GM12891 (cell line): ENCODE measurements at regions not wholly inside any gene's neighbourhood (a gene's known extent, or its start where the extent isn't known, plus 50 kb on each side); places are given as distances from the start of the nearest gene placed in this dataset.

Experiments
- PAX5 ChIP-seq: IDR thresholded peaks from 2 replicates; pipeline ENCODE4 v1.6.1; 2011; ENCODE audit warnings: low read length, moderate library complexity, mild to moderate bottlenecking; ENCODE audit not compliant: insufficient read depth, severe bottlenecking
- POLR2A ChIP-seq: IDR thresholded peaks from 2 replicates; pipeline ENCODE4 v1.6.1; 2011; ENCODE audit warnings: low read depth, low read length, control low read depth
- POLR2AphosphoS5 ChIP-seq: IDR thresholded peaks from 2 replicates; pipeline ENCODE4 v1.6.1; 2011; ENCODE audit warnings: low read depth, low read length, control low read depth
- POU2F2 ChIP-seq: IDR thresholded peaks from 2 replicates; pipeline ENCODE4 v1.6.1; 2011; ENCODE audit warnings: low read depth, mild to moderate bottlenecking, control low read depth, low read length, moderate library complexity
- TAF1 ChIP-seq: IDR thresholded peaks from 2 replicates; pipeline ENCODE4 v1.6.1; 2011; ENCODE audit warnings: low read depth, low read length, control low read depth

DNA sequence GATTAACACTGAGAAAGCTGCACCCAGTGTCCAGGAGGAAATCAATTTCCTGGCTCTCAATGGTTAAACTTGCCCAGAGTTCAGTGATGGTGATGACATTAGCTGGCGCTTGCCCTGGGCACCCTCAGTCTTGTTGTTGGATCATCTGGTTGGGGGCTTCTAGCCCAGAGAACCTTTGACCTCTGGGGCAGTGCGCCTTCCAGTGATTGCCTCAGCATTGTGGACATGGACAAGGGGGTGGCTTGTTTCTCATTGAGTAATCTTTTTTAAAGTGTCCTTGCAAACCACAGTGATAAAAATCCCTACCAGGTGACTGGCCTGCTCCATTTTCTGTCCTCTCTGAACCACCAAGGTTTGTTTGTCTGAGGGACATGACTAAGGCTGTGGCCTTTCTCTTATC lies 95.6 kb upstream of the USP9Y start:
- TF ChIP-seq POLR2A (no peak), POLR2AphosphoS5 (no peak), TAF1 (no peak), POU2F2 (no peak), PAX5 (no peak)
